HG02610 (cell line): ENCODE measurements at regions not wholly inside any gene's neighbourhood (a gene's known extent, or its start where the extent isn't known, plus 50 kb on each side); places are given as distances from the start of the nearest gene placed in this dataset.
A peak's percentile ranks its signal among the peaks of the same experiment; 100 is the strongest.

ENCODE experiments used
- ATAC-seq: cut with Tn5 transposase; IDR thresholded peaks from one replicate; pipeline ENCODE4 v1.9.1; 2021; ENCODE audit warnings: mild to moderate bottlenecking, moderate library complexity; ENCODE audit not compliant: unreplicated experiment

GRCh38 chr13:40181203-40181845, 485.1 kb downstream of the FOXO1 start:
- no peak for ATAC-seq

DNA sequence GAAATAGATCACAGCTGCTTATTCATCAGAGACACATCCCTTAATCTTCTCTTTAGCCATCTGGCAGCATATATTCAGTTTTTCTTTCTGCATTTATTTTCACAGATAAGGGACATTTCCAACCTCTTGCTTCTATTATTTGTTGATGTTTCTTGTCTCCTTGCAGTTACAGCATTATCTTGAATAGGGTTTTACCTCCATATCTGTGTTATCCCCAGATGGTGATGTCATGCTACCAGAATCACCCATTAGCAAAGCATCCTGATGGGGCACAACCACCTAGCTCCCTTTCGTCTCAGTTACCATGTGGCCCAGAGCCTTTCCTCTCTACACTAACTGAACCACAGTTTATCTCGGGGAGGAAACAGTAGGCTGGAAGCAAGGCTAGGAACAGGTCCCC, 483.9 kb downstream of the FOXO1 start:
- no peak for ATAC-seq

GRCh38 chr13:40185414-40185813, 481.0 kb downstream of the FOXO1 start:
- ATAC-seq = no peak

DNA sequence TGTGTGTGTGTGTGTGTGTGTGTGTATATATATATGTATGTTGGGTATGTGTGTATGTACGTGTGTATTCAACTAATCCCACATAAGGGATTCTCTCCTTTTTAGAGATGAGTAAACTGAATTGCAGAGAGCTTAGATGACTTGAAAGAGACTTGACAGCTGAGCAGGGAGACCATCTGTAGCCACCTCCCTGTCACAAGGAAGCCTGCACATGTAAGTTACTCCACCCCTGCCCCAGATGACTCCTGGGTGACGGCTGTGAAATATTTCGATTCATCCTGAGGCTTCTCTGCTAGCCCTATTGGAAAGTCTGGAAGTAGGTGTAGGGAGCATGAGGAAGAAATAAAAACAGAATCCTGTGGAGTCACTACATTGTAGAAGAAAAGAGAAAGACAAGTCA, 480.4 kb downstream of the FOXO1 start:
- ATAC-seq = no peak

- no peak for ATAC-seq
Observed at GRCh38 chr13:40186626-40187323, 479.7 kb downstream of the FOXO1 start.

- ATAC-seq = no peak
Observed at GRCh38 chr13:40187324-40187795, 479.1 kb downstream of the FOXO1 start.

- no peak for ATAC-seq
Observed at GRCh38 chr13:40187841-40188591, 478.4 kb downstream of the FOXO1 start.

- no peak for ATAC-seq
Observed at GRCh38 chr13:40189426-40189825, 477.0 kb downstream of the FOXO1 start.

DNA sequence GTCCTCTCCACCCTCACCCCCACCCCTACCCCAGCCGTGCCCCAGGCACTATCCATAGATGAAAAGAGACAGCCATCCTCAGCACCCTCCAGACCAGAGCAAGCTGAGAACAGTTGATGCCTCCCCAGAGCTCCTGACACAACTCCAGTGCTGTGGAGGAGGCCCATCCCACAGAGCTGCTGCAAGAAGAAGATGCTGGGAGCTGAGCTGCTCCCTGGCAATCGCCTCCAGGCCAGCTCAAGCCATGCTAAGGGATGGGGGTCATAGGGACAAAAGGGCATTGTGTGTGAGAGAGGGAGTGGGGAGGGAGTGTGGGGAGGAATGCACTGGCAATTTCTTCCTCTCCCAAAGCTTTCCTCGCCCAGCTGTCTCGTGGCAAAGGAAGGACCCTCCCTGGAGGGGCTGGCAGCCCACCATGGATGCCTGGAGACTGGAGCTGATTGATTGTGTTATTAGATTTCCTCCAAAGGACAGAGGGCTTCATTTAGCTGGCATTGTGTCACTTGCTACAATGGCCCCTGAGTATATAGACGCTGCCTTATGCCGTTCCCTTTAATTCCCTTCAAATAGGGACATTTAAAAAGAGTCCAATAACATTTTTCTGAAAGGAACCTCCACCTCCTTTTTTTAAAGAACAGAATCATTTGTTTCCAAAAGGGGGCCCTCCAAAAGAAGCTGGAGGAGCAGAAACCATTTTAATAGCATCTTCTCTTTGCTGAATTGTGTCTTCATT, 476.4 kb downstream of the FOXO1 start:
- no peak for ATAC-seq

- ATAC-seq = peak; percentile 45
Observed at GRCh38 chr13:40190641-40191100, 475.8 kb downstream of the FOXO1 start.

- no peak for ATAC-seq
Observed at GRCh38 chr13:40191186-40191980, 475.1 kb downstream of the FOXO1 start.

GRCh38 chr13:40192452-40192851, 474.0 kb downstream of the FOXO1 start:
- ATAC-seq = no peak

- ATAC-seq = no peak
Observed at GRCh38 chr13:40192858-40193257, 473.6 kb downstream of the FOXO1 start.

DNA sequence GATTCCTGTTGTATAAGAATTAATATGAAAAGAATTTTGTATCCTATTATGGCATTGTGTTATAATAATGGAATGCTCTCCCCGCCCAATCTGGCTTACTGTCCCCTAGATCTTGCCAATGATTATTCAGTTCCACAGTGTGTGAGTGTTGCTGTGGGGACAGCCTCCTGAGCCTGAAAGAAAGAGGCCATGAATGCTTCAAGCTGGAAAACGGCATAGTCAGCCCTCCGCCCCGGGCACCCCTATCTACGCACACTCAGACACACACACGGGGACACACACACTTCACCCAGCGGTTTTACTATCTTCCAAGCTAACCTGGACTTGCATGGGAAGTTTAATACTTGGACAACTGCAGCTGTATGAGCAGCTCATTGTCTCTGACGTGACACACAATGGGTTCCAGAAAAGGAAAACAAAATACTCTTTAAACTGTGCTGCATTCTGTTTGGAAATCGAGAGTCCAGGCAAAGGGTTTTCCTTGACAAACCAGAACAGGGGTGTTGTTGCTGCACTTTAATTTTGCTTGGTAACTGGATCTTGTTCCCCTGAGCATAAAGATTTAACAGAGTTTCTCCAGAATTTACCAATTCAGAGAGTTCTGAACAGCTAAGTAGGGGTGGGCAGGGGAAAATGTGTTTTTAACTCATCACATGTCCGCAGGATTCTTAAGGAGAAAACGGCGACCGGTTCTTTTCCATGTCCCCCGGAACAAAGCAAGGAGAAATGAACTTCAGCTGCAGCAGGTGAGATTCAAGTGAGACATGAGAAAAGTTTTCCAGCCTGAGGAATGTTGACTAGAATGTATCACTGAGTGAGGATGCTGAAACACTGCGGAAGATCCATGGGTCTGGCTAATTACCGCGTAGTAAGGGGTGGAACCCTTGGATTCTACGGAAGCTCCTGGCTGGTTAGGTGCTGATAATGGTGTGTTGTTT, 472.9 kb downstream of the FOXO1 start:
- no peak for ATAC-seq

DNA sequence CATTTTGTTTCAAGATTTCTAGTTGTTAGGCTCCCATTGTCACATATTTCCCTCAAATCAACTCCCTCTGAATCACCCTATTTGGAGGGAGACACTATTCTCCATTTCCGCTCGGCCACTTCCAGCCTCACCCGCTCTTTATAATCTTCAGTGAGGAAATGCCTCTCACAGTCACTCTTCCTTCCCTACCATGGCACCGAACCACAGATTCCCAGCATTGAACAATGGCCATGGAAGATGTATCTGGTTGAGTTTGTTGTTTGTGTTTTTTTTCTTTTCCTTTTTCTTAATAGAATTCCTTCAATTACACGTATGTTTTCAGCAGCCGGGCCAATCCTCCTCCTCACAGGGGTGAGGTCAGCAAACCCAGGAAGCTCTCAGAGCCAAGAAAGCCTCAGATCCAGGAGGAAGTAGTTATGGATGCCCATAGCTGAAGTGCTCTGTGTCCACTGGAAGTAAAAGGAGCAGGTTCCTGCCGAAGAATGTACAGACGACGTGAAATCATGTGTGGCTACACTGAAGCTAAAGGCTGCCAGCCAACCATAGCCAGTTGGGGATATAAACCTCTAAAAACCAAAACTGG, 472.1 kb downstream of the FOXO1 start:
- no peak for ATAC-seq

DNA sequence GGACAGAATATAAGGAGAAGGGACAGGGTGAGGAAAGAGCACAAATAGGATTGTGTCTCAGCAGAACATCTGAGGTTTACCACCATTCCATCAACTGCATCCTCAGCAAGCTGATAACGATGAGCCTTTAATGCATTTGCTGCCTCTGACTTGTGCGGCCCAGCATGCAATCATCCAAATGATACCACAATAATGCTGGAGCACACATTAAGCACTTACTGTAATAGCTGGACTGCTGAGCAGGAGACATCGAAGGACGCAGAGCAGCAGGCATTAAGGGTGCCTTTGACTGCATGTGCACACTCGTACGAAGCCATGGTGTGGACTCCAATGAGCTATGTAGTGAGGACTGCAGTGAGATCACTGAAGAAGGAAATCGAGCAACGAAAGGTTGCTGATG, 469.4 kb downstream of the FOXO1 start:
- no peak for ATAC-seq

DNA sequence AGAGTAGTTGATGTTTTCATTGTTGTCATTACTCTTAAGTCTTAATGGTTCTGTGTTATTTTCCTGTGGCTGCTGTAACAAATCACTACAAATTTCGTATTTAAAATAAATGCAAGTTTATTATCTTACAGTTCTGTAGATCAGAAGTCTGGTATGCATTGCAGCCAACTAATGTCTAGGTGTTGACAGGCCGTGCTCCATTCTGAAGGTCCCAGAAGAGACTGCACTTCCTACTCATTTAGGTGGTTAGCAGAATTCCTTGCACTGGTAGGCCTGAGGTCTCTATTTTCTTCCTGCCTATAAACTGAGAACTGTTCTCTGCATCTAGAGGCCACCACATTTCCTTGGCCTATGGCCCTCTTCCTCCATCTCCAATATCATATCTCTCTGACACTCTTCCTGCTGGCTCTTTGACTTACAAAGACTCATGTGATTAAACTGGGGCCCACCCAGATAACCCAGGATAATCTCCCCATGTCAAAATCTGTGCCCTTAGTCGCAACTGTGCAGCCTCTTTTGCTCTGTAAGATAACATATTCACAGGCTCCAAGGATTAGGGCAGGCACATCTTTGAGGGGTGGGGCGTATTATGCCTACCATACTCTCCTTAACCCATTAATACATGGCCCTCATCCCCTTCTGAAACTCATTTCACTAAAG, 468.4 kb downstream of the FOXO1 start:
- no peak for ATAC-seq

DNA sequence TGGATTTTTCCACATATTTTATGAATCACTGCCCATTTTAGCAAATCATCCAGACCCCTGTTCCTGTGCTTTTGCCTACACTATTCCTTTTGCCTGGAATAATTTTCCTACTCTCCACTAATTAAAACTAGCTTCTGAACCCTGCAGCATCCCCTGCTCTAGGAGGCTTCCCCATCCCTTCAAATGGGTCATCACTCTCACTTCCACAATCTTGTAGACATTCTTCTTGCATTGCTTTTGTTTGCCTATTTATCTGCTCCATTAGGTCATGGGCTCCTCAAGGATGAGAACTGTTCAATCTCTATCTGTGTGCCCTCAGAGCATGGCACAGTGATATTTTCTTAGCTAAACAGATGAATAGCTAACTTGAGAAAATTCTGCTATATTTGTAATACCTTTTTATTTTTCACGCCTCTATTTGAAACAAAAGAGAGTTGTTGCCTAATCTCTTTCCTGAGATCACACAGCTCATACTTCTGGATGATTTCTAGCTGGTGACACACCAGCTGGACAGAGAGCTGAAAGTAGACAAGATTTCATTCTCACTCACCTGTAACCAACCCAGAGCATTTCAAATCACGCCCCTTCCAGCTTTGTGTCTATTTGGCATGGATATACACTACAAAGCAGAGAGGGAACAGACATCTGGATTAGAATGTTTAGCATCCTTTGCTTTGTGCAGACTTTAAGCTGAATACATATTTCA, 466.0 kb downstream of the FOXO1 start:
- no peak for ATAC-seq
